Hematopoietic multipotent progenitor cell (in vitro differentiated cells): ENCODE measurements at regions not wholly inside any gene's neighbourhood (a gene's known extent, or its start where the extent isn't known, plus 50 kb on each side); places are given as distances from the start of the nearest gene placed in this dataset.

Source experiments
- DNase-seq, 3 donors: peaks; one replicate each; pipeline ENCODE4 v3.0.0-alpha.2; 2011 to 2015; ENCODE audit warnings: low read depth in 2 of 3, low spot score in 2 of 3

DNA sequence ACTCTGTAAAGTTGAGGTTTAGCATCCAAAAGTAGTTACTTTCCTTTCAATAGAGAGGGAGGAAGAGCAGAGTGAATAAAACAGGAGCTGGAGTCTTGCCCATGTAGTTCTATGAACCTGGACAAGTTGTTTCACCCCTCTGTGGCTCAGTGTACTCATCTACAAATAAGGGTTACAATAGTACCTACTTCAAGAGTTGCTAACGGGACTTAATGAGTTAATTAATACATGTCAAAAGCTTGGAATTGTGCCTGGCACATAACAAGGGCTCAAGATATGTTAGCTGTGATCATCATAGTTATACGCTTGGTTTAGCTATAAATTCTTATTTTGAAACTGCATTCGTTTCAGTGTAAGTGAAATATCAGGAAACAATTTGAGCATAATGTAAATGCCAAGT lies 388.5 kb upstream of the THBS1 start:
- DNase-seq = no peak

DNA sequence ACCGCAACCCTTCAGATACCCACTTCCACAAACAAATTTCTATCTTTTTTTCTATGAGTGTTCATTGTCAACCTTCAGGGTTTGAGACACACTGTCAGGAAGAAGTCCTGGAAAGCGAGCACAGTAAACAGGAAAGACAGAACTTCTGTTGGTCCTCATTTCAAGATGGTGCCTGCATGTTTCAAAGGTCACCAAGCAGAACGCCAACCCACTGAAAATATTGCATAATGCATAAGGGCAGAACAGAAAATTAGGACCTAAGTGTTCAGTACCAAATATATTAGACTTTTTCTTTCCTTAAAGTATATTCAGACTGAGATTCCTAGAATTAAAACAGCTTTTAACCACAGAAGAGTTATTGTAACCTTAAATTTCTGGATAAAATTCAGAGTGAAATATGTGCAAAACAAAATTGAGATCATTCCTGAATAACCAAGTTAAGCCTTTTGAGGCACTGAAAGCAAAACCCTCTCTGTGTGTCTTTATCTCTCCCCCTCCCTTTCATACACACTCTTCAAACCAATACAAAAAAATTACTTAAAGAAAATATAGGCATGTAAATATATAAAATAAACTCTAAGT lies 387.8 kb upstream of the THBS1 start:
- no peak for DNase-seq

GRCh38 chr15:39193611-39194010 lies 387.3 kb upstream of the THBS1 start:
- no peak for DNase-seq

DNA sequence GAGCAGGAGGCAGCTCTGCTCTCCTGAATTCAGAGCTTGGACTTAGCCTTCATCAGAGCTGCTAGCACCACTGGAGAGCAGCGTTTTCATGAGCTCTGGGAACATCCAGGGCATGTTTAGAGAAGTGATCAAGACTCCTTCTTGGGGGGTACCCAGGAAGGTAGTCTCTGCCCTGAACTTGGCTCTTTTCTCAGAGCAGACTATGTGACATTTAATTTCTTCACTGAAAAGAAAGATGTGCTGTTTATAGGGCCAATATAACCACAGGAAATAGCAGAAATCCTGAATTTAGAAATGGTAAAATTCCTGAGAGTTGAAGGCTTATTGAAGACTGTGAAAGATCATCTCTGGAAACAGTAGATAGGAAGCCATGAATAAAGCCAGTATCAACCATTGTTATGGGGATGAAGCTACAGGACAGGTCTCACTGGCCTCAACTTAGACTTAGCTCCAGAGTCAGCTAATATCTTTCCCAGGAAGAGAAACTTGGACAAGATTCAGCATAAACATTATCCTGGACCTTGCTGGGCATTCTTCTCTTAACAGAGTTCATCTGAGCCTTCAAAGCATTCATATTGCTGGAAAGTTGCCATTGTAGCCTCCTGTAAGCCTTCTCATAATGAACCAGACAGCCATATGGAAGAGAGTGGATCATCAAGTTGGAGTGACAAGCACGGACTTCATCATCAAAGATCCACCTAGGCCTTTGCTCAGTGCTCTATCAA lies 386.6 kb upstream of the THBS1 start:
- no peak for DNase-seq

- DNase-seq = peak in 1 of 3 donors; percentile 32
Observed at GRCh38 chr15:39195961-39196486, 384.9 kb upstream of the THBS1 start.

DNA sequence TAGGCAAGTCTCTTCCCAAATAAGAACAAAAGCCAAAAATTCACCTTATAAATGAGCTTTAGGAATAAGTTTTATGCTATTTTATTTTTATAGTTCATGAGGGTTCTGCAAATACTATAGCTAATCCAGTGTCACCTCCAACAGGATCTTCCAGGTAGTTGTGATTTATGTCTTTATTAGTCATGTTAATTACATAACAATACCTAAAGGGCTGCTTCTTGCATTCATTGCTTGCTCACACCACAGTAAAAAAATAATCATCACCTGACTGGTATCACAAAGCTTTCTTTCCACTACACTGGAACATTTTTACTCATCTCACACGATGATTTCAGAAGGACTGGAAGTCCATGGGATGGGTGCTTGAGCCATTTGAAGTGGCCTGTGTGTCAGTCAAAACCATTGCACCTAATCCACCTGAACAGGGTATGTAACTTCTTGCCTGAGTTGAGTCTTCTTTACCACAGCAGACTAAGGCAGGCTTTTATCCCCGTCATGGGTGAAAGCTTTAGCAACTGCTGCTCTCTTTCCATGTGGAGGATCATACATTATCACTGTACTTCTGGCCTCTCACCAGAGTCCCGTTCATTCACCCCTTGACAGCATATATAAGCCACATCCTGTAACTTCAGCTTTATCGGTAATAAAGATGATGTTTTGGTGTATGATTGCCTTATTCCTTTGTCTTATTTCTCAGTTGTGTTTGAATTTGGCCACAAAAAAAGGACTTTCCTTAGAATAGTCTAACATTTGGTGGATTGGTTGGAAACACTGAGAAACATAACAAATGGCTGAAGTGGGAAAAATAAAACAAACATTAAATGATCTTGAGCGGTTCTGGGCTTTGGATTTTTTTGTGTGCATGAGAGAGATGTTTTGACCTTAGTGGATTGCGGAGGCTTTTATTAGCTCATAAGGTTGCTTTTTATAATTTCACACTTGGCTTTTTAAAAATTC lies 382.6 kb upstream of the THBS1 start:
- no peak for DNase-seq

DNA sequence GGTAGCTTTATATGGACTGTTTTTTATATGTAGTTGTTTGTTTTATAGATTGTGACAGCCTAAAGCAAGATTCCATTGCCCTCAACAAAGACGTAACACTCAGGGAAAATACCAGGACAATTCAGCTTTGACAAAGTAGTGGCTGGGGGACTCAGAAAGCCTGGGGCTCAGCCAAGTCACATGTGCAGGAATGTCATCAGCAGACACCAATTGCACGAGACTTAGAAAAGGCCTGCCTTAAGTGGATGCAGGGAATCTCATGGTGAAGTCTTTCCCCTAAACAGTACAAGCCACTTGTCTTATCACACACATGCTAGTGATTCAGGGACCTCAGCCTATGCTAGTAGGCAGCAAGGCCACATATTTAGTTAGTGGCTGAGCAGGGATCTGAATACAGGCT lies 381.8 kb upstream of the THBS1 start:
- DNase-seq = no peak

DNA sequence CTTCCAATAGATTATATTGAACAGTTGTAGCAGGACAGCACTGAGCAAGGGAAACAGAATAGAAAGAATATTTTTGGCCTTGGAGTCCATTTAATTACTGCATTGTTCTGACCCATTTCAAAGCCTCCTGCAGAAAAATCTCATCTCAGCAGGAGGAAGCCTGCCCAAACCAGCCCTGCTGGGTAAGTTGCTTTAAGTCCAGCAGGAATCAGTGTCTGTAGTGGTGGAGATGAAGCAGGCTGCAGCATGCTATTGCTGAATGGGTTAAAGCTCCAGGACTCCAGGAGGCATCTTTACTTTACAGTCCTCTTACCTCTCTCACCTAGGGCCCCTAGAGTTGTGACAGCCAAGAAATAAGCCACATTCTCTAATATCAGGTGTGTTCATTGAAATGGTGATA lies 380.3 kb upstream of the THBS1 start:
- DNase-seq = no peak

GRCh38 chr15:39202641-39203040 lies 378.2 kb upstream of the THBS1 start:
- no peak for DNase-seq

- DNase-seq = no peak
Observed at GRCh38 chr15:39204031-39204430, 376.8 kb upstream of the THBS1 start.

DNA sequence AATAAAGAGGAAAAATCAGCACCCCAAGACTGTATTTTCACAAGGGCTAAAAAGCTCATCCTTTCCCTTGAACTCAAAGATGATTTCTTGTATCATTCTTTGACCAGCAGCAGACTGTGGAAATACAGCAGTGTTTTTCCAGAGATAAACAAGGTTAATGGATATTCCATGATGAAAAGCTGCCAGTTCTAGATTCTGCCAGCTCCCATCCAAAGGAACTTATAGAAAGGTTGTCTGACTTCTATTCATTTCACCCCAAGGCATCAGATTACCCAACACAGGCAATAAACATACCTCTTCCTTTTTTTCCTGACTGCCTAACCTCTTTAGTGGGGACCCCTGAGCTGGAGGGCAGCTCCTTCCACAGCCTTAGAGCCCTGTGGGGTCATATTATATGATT lies 375.8 kb upstream of the THBS1 start:
- DNase-seq = no peak

DNA sequence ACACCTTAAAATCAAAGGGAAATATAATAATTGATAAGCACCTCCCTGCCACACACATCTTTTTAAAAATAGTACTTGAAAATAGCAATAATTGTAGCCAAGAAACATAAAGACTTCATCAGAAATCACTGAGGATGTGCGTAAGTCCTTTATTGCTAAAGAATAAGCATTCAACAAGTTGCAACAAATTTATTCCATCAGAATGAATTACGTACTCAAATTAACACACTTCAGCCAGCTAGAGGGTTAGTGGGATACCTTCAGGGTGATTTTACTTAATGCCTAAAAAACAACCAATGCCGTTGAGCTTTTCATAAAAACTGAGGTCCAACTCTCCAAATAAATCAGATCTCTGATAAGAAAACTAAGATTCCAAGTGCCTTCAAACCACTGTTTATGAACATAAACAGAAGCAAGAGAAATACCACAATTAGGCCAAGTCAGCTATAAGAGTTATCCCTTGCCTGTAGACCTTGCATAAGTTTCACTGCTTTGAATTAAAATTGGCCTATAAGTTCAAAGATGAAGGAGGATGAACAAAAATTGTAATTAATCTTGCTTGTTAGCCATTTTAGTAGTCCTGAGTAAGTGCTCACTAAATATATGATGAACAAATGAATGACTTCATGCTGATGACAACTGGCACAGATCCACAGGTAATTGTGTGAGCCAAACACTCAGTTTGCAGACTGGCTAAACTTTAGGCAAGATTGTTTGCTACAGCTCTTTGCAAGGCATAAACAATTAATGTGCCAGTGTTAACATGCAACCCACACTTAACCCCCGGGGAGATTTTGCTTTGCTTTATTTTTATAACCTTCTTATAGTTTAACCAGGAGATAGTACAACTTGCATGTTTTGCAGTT lies 375.1 kb upstream of the THBS1 start:
- no peak for DNase-seq

DNA sequence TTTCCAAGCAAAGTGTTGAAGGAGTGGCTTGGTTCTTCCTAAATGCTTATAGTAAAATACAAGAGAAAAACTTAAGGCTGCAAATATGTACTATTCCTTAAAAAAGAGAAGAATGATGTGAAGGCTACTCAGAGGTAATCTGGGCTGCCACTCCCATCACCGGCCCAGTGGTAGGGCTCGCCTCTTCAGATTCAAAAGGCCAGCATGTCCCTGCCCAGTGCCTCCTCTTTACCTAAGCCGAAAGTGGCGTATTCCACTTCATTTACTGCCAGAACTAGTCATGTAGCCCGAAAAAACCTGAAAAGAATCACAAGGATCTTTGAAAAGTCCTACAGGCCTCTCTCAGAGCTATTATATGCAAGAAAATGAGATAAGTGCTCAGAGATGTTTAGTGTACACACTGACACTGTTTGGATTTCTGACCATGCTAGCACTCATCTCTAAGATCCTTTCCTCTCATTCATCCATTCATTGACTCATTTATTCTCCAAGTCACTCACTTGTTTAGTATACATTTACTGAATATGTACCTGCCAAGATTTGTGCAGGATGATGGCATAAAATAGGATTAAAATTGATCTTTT lies 373.3 kb upstream of the THBS1 start:
- DNase-seq = no peak

GRCh38 chr15:39208187-39208586 lies 372.7 kb upstream of the THBS1 start:
- DNase-seq = no peak

- no peak for DNase-seq
Observed at GRCh38 chr15:39209548-39210211, 371.2 kb upstream of the THBS1 start.

GRCh38 chr15:39211108-39211979 lies 369.5 kb upstream of the THBS1 start:
- no peak for DNase-seq

- DNase-seq = no peak
Observed at GRCh38 chr15:39213385-39213840, 367.5 kb upstream of the THBS1 start.

DNA sequence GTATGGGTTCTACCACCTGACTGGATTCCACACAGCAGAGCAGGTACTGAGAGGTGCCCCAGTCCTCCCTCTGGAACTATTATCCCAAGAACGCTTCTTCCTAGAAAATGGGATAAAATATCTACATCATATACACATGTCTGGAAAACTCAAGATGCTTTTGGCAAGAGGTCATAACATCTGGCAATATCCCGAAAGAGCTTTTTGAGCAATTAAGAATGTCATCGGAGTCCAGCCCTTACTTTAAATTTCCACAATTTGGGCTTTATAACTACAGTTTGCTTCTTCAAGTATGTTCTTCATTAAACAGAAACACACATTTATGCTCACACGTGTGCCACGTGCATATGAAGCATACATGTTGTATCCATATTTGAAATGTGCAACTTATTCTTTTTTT lies 365.9 kb upstream of the THBS1 start:
- no peak for DNase-seq
